Vagina (tissue), 2 donors: ENCODE measurements at regions not wholly inside any gene's neighbourhood (a gene's known extent, or its start where the extent isn't known, plus 50 kb on each side); places are given as distances from the start of the nearest gene placed in this dataset.

Source experiments
- CTCF ChIP-seq, 3 experiments: fragments of 450-650 bp in 2 of 3; fragments of 200-600 bp in 1 of 3; sonication (generic) in 1 of 3; IDR thresholded peaks; one replicate each; pipeline ENCODE4 v1.5.1; 2017 to 2019; ENCODE audit warnings: antibody characterized with exemption in 3 of 3, mild to moderate bottlenecking in 2 of 3, moderate library complexity in 2 of 3
- POLR2A ChIP-seq, 2 donors: fragments of 450-650 bp; IDR thresholded peaks; one replicate each; pipeline ENCODE4 v1.6.1; 2017; ENCODE audit warnings: antibody characterized with exemption in 2 of 2, mild to moderate bottlenecking in 2 of 2, moderate library complexity in 2 of 2

GRCh38 chr2:7167801-7168411, 250.7 kb downstream of the RNF144A start:
- TF ChIP-seq CTCF (IDR thresholded peaks at IDR 0.05) = no peak
- no peak for TF ChIP-seq POLR2A (IDR thresholded peaks at IDR 0.05)
